ENCODE measurements at regions not wholly inside any gene's neighbourhood (a gene's known extent, or its start where the extent isn't known, plus 50 kb on each side); places are given as distances from the start of the nearest gene placed in this dataset.

DNA sequence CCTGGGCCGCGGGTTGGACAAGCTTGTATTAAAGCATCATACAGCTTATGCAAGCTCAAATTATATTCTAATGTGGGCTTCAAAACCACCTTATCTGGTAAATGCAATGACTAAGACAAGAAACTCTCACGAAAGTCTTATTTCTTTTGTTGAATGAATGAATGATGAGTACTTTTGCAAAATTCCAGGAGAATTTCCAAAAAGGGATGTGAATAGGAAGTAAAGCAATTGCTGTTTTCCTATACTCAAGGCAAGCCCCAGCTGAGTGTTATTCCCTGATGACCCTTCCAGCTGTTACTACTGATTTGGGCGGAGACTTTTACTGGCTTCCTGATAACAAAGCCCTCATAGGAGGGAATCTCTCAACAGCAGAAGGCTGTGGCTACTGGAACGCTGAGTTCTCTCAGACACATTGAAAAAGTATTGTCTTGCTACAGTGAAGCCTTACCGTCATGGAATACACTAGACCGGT, 162.8 kb downstream of the SREK1 start:
- DNase-seq: no peak

DNA sequence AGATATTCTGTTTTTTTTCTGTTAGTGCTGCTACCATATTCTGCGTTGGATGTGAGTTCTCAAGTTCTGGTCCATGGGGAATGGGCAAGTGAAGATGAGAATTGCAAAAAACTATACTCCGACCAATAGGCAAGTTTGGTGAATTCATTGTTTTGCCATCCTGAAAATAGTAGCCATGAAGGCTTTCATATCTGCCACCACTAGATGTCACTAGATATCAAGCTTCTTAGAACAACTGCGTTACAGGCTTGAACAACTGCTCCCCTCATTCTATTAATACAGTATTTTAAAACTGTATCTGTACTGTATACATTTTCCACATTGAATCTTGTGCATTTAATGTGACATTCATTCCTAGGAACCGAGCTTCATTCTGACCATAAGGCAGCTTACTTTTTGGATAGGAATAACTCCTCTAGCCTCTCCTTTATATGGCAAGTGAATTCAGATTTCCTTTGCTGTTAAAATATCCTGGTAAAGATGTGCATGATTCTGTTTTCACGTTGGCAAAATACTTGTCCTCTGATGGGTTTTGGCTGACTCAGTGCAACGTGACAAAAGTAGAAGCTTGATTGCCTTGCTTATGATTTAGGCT, 163.6 kb downstream of the SREK1 start:
- DNase-seq: peak; percentile 21

DNA sequence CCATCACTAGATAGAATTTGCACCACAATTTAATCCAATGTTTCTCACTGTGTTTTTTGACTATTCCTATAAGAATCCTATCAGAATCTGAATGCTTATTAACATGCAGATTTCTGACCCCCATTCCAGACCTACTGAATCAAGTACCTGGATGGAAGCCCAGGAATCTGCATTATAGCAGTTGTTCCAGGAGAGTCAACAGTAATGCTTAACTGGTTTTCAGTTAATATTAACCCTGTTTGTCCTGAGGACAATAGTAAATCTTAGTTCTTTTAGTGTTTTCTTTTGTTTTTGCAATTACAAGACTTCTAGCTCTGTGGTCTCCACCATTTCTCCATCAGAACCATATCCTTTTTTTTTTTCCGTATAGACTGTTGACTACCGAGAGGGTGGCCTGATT, 168.2 kb downstream of the SREK1 start:
- no peak for DNase-seq

DNA sequence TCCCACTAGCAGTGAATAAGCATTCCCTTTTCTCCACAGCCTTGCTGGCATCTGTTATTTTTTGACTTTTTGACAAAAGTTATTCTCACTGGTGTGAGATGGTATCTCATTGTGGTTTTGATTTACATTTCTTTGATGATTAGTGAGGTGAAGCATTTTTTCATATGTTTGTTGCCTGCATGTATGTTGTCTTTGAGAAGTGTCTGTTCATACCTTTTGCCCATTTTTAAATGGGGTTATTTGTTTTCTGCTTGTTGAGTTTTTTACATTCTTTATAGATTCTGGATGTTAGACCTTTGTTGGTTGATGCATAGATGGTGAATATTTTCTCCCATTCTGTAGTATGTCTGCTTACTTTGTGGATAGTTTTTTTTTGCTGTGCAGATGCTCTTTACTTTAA, 171.7 kb downstream of the SREK1 start:
- DNase-seq: no peak

DNA sequence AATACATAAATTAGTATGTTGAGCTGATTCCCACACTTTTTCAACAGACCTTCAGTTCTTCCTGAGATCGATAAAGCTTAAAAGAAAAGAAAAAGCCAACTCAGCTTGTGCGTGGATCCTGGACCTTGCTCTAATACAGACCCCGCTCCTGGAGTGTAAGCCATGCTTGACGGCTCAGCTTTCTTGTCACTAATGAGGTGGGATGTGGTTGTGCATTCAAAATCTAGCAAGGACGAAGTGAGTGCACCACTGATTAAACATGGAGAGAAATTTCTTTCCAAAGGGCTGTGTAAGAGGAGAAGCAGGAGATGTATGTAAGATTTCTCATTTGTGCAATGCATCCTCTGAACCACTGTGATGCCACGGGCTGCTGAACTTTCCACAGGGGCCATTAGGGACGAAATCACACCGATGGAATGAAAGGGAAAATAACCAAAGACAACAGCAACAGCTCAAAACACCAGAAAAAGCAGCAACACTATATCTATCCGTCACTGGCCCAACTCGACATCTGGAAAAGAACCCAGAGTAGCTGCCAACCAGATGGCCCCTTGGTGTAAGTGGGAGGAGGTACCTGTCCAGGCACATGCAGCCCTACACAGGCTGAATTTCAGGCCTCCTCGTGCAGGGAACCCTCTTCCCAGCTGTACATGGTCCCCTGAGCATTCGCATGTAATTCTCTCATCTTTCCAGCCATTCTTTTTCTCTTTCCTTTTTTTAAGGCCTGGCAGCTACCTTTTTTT, 178.9 kb downstream of the SREK1 start:
- DNase-seq: no peak

DNA sequence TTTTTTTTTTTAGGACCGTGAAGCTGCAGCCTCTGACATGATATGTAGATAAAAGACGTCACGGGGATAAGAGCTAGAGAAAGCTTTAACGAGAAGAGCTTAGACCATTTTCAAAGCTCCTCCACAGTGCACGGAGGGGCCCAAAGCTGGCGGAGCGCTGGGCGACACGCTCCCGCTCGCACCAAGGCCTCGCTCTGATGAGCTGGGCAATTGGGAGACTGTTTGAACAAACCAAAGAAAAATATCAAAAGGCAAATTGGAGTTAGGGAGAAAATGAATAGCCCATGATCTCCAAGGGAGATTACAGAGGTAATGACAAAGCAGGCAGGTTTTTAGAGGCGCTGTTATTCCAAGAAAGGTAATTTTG, 179.4 kb downstream of the SREK1 start:
- DNase-seq: no peak

DNA sequence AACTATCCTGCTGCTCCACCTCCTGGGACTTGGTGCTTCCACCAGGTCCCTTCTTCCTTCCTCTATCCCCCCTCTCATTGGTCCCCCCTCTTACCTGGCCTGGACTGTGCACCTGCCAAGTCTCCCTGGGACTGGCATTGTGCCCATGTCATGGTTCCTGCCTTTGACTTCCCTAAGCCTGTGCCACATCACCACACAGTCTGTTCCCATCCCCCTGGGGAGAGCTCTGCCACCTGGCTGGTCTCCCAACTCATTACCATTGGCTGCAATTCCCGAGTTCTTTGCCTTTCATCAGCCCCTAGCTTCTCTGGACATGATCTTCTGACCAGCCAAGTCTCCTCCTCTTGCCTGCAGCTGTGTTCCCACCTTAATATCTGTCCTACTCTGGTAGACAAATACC, 180.3 kb downstream of the SREK1 start:
- DNase-seq: no peak

DNA sequence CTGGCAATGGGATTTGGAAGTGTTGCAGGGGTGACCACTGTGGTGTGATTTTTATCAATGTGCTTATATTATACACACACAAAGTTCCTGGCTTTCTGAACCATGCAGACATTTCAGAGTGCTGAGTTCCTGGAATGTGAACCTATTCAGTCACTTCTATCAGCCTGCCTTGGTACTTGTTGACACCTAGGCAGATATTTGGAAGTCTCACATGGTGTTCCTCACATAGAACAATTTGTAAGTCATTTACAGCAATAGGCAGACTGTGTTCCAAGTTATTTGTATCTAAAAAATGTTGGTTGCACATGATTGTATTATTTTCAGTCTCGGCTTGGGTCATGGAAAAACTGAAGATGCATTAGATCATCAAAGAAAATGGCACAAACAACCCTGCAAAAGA, 182.2 kb downstream of the SREK1 start:
- DNase-seq: no peak

DNA sequence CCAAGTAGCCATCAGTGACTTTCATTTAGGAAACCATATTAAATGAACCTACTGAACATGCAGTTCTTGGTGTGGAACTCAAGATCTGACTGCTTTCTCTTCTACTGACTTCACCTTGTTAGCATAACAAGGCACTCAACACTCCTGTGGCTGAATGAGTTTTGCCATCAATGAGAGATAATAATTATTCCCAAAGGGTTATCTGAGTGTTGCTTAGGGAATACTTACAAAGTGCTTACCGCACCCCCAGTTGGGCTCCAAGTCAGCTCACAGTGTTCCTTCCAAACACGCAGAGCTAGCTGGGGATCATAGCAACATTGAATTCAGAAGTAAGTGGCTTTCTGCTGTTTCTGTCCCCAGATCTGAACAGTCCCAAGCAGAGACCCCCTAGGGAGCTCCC, 182.9 kb downstream of the SREK1 start:
- DNase-seq: no peak

DNA sequence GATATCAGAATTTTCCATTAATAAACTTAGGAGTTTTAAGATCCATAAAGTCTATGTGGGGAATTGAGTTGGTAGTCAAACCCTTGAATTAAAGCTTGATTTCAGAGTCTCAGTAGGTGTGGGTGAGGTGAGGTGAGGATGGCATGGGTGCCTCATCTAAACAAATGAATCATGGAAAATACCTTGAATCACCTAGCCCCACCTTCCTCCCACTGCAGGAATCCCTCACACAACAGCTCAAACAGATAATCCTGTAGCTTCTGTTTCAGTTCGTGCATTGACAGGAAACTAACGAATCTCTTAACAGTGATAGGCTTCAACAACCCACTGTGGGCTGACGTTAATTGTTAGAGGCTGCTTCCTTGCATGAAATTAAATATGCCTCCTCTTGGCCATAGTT, 185.0 kb downstream of the SREK1 start:
- DNase-seq: no peak

DNA sequence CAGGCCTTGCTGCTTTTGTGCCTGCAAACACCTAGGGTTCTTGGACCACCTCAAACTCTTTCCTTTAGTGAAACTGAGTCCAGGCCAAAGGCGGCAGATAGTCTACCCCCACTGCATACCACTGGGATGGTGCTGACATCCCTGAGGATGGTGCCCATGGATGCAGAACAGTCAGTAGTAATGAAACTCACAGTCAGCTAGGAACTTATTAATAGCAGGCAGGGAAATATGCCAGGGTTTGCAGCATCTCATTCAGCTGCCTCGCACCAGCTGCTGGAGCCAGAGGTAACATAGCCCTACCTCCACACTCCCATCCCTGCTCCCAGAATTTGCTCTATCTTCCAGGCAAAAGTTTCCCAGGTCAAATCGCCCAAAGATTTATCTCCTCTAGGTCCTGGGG, 189.1 kb downstream of the SREK1 start:
- no peak for DNase-seq

DNA sequence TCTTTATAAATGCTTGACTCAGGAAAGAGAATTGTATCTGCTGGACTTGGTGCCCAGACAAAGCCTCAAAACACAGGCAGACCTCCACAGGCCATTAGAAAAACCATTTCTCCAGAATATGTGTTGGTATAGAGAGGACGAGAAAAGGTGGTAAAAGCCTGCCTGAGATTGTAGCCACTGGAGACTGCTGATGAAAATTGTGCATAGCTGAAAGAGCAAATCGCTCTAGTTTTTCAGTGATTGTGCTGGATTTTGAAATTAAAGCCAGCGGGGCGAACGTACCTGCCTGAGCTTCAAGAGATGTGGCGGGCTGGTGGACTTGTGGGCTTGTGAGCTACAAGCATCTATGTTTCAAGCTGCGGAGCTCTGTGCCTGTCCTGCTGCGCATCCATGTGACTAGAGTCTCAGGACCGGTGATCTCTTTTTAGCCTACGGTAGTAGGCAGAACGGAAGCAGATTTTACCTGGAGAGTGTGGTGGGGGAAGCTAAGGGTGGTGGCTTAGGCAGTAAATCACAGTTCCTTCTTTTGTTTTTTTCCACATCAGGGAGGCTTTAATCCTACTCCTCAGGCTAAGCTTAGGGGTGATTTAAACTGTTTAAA, 193.6 kb downstream of the SREK1 start:
- no peak for DNase-seq

DNA sequence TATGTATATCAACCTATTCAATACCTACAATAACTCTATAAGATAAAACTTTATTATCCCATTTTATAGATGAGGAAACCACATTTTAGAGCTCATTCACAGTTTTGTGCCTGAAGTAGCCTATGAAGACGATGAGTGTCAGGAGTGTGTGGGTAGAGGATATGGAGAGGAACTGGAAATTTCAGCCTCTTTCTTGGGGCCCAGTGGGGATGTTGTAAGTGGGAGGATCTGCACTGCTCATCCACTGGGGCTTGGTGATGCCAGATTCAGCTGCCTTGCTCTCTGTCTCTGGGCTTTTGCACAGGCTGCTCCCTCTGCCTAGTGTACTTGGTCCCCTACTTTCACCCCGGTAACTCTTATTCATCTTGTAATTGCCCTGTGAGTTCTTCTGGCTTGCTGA, 194.7 kb downstream of the SREK1 start:
- no peak for DNase-seq

DNA sequence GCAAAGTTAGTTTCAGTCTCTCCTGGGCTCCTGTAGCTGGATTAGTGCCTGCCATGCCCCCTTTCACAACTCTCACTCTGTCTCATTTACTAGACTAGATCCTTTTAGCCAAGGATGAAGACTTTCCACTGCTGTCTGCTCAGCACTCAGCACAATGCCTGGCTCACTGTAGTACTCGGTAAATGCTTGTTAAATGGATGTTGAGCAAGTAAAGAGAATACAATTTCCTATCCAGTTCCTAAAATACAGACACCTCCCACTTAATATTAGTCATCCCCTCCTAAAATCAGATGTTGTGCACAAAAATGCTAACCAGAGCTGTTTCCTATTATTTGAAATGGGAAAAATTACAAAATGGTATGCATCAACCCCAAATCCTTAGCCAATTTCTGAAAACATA, 195.8 kb downstream of the SREK1 start:
- no peak for DNase-seq

DNA sequence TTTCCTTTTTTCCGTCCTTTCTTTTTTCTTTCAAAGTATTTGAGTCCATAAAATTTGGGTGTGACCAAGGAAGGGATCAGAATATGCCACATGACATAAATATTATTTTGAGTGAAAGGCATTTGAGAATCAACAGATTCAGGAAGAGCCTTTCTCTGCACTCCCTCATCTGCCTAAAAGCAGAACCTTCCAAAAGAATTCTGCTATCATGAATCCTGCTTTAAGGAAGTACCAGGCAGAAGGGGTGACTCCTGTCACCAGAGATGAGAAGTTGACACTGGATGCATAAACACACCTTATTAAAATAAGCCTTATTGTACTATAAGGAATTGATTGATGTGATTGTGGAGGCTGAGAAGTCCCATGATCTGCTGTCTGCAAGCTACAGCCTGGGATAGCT, 196.7 kb downstream of the SREK1 start:
- DNase-seq: no peak

DNA sequence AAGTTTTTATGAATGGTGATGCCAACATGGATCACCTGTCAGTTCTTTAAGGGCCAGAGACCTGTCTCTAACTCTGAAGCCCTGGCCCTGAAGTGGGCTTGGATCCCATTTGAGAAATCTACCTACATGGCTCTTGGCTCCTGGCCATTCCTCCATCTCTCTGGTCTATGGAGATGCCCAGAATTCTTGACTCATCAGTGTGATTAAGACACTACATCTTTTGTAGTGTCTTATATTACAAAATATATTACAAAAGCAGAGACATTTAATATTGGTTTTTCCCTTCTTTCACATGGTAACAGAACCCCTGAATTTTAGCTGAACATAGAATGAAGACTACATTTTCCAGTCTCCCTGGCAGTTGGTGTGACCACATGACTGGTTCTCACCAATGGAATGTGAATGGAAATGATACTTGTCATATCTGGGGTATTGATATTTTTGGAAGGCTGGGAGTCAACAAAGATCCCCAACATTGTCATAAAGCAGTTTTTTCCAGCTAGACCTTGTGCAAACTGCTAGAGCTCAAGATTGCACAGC, 198.3 kb downstream of the SREK1 start:
- DNase-seq: no peak

DNA sequence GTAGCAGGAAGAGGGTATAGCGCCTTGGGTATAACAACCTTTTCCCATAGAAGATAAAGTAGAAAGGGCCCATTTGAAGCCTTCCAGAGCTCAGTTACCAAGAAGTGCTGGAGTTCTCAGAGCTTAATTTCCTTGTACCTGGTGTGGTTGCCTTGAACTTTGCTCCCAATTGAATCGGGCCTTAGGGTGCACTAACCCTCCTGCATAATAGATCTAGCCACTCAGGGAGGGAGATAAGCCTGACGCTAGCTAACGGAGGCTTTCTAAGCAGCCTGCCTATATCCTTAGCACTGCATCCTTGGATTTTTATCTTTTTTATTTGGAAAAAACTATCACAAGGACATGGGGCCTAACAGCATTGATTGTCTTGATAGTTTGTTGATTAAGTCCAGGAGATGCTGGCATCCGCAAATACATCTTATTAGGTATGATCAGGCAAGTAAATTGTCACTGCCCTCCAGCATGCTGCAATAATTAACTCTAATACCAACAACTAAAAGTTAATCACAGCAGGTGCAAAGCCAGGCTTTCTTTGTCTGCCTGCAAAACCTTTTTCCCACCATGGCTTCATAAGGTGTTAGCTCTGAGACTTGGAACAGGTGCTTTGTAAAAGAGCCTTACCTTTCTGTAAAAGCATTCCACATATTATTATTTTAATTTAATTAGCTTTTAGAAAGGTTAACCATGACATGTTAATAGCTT, 199.4 kb downstream of the SREK1 start:
- DNase-seq: no peak

DNA sequence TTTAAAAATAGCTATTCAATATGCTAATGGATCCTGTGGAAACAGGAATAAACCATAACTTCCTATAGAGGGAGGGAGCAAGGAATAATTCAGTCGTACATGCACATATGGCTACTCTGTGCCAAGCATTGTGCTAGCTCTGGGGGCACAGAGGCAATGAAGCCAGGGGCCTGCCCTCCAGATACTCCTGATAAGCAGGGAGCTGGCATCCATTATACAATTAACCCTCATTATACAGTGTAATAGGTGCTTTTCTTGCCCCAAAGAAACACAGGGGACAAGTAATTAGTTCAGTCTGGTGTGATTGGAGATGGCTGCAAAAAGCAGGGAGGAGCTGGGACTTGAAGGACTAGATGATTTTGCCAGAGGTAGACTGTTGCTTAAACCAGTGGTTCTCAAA, 200.4 kb downstream of the SREK1 start:
- DNase-seq: no peak

DNA sequence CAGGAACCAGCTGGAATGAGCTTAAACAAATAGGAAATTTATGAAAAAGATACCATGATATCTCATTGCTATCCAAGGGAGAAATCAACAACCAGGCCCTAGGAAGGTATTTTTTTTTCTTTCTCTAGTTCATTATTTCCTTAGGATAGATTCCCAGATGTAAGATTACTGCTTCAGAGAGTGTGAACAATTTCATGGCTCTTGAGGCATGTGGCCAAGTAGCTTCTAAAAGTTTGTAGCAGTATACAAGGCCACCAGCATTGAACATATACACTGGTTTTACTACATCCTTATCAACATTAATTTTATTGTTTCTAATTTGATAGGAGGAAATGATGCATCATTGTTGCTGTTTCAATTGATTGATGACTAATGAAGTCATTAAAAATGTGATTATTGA, 201.2 kb downstream of the SREK1 start:
- DNase-seq: no peak

DNA sequence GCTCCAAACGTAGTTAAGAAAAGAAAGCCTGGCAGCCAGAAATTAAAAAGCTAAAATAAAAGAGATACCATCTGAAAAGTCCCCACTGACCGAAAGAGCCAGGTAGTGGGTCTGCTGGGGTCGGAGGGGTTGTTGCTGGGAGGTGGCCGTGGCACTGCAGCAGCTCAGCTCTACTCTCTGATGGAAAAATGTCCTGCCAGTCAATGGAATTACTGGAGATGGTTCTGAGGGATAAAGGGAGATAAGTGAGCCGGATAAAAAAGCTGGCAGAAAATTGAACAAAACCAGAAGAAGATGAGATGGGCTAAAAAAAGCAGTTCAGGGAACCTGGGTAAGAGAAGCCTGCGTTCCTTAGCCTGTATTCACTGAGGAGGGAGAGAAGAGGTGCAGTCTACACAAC, 202.8 kb downstream of the SREK1 start:
- DNase-seq: no peak

DNA sequence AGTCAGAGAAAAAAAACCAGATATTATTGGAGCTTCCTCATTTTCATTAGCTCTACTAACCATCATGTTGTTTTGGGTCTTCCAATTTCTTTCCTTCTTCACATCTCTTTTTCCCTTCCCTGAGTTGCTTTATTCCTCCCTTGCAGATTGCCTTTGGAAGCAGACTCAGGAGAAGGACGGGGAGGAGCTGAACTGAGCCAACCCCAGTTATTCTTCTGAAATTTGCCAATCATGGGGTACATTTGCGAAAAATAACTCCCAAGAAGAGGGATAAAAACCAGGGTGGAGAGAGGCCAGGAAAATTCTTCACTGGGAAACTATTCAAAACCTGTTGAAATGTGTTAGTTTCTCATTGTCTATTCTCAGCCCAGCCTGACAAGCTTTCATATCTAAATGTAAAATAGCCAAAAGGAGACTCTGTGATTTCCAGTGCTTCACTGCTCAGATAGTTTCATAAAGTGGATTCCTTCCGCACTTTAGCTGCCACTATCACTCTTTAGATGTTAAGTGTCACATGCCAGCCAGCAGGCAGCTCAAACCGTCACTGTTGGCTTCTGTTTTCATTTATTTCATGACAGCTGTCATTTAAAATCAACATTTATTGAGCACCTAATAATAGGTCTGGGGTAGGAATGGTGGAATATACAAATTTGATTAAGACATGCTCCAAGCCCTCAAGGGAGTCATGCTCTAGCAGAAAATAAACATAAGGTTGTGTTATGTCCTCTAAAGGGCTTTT, 204.5 kb downstream of the SREK1 start:
- DNase-seq: no peak

DNA sequence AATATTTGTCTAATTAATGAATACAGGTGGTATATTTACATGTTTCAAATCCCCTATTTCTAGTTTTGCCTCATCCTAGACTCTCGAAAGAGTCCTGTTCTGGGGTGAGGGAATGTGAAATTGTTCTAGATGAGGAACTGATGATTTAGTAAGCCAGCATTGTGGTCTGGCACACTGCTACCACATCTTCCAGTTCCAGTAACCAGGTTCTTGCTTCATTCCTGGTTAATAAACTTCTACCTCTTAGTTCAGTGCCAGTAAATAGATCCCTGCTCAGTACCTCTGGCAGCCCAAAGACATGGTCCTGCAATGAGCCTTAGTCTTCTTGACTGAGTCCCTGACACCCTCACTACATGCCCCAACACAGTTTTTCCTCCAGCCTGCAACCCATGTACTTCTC, 207.7 kb downstream of the SREK1 start:
- DNase-seq: no peak

DNA sequence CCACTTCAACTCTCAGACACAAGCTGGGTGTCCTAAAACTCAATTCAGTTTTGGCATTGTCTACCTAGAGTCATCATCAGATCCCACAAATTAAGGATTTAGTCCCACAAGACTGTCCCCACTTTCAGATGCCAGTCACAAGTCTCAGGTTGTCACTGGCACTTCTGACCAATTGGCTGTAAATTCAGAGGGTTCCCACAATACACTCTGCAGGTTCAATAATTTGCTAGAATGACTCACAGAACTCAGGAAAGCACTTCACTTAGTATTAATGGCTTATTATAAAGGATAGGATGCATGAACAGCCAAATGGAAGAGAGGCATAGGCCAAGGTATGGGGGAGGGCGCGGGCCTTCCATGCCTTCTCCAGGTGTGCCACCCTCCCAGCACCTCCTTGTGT, 209.1 kb downstream of the SREK1 start:
- DNase-seq: no peak

All from NCI-H446 treated with DMSO at 0.1 percent for 48 hours (cell line).